T1000 (cell line): ENCODE measurements at regions not wholly inside any gene's neighbourhood (a gene's known extent, or its start where the extent isn't known, plus 50 kb on each side); places are given as distances from the start of the nearest gene placed in this dataset.

Source experiments
- DNase-seq: peaks from one replicate; lab custom pipeline; 2025; ENCODE audit warnings: mixed read lengths; lab: John Stamatoyannopoulos, UW

- DNase-seq, result no peak
These were observed 944.8 kb downstream of the DTWD2 start for GRCh38 chr5:118043531-118043930.

DNA sequence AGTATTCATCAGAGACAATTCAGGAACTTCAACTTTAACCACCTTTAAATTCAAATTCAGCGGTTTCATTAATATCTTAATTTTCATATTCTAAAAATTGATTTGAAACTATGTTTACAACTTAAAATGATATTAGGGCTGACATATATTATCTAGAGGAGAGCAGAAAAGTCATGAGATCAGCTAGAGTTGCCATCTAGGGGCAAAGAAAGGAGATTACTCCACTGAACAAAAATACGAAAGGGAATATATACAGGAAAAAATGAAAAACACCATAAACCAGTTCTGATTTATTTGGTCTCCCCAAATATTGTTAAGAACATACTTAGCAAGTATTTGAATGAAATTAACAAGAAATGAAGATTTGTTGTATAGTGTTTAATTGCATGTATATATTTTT, 946.3 kb downstream of the DTWD2 start:
- no peak for DNase-seq

DNA sequence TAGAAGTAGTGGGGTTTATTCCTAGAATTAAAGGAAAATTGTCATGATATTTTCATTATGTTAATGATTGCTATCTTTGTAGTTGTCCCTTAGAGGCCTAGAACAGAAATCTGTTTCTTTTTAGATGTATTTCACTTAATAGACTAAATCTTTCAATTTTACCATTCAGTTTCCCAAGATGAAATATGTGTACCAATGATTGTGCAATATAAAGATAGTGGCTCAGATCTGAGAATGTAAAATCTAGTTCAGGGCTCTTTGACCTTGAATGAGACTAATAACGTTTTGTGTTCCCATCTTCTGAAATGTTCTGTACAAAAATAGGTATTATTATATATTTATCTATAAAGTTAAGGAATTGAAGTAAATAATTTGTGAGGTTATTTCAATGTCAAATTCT, 947.9 kb downstream of the DTWD2 start:
- no peak for DNase-seq

GRCh38 chr5:118033686-118034338, 954.5 kb downstream of the DTWD2 start:
- DNase-seq, result no peak

DNA sequence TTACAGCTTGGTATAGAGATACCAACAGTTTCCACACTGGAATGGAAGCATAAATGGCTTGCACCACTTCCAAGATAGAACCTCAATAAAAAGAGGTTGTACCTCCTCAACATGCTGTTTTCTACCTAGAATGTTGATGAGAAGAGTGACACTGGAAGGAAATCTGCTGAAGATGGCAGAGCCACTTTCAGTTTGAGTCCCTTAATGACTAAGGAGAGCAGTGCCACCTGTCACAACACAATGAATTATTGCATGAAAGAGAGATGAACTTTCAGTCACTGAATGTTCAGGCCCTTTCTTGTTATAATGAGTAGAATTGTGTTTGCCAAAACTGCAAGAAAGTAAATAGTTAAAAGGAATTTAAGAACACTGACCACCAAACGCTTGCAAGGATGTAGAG, 958.5 kb downstream of the DTWD2 start:
- DNase-seq, result no peak

DNA sequence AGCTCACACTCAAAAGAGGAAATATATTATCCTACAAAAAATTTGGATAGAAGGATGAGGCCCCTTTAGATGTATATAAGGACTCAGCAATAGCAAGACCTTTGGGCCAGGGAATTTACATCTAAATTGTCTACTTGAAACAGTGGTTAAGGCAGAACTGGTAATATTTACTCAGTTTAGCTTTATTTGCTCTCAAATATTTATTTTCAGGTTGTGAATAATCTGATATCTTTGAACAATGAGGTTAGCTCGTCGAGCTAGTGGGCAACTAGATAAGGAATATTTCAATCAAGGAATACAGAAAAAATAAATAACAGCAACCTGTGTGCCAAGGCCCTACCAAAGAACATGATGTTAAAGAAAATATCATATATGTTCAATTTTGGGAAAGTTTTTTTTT, 966.3 kb downstream of the DTWD2 start:
- no peak for DNase-seq

DNA sequence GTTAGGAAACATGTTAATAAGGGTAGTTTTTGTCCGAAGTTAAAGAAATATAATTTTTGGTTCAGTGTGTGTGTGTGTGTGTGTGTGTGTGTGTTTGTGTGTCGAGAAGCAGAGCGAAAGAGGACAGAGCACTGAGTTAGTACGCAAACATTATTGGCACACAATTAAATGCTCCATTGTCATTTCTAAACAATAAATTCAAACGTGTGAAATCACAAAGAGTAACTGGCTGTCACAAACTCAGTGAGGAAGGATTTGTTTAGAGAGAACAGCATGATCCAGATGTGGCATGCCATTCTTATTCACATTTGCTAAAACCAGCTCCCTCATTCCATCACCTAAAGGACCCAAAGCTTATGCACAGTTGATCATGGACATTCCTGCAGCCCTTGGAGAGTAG, 970.8 kb downstream of the DTWD2 start:
- DNase-seq, result no peak

DNA sequence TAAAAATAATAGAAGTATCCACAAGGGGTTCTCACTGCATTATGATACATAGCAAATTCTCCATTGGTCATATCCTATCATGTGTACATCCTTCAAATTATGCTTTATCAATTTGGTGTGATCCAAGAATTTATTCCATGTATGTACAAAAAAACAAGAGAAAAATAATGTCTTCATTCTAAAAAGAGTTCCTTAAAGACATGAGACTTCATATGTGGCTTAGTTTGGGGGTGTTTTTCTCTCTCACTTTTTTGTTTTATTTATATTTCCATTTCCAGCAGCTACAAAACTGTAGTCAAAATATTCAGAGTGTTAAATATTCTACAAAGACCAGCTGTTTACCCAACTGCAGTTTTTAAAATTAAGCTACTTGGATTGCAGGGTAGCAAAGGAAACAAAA, 972.0 kb downstream of the DTWD2 start:
- no peak for DNase-seq

DNA sequence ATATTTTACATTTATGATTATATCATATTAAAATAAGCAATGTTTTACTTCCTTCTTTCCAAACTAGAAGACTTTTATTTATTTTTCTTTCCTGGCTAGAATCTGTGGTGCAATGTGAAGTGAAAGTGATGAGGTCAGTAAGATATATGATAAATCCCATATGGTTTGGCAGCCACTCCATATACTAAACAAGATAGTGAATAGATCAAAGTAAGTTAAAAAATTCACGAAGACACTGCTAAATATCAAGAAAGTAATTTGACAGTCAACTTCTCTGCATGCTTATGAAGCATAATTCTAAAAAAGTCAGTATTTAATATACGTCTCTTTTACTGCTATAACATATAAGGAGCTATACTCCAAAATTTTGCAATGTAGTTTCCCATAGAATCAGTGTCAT, 972.8 kb downstream of the DTWD2 start:
- DNase-seq, result no peak

- no peak for DNase-seq
These were observed 978.5 kb downstream of the DTWD2 start for GRCh38 chr5:118009741-118010297.

- no peak for DNase-seq
These were observed 979.6 kb downstream of the DTWD2 start for GRCh38 chr5:118008779-118009178.

DNA sequence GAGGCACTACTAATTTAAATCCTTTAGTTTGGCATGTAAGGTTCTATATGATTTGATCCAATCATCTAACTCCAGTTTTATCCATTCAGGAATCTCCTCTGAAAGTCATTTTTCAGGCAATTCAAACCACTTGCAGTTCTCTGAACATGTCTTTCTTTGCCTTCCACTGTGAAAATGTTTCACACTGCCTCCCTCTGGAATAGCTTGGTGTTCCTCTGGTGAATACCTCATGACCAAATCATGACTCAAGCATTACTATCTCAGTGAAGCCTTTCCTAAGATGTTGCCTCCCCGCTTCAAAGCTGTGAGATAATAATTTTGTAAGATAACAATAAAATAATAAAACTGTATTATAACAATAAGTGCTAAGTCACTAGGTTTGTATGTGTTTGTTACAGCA, 981.1 kb downstream of the DTWD2 start:
- DNase-seq, result no peak

GRCh38 chr5:118006219-118006618, 982.1 kb downstream of the DTWD2 start:
- no peak for DNase-seq

DNA sequence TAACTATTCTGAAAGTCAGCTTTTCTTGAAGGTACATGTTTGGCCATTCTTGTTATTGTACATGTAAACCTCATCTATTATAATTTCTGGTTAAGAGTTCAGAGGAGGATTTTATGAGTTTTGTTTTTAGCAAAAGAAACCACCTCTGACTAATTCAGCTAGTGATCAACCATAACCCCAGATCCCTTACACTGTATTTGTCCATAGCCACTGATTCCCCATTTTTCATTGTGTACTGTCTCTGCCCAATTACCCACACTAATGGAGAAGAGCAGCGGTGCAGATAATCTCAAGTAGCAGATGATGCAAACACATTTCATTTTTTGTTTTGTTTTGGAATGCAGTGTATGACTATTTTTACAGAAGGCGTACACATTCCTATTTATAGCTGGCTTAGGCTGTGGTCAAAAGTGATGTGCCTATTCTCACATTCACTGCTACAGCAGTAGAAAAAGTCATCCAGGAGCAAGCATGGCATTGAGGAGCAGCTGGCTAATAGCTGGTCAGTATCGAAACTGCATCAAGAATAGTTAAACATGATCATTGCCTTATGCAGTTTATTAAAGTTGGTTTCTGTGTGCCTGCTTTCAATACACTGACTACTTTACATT, 988.3 kb downstream of the DTWD2 start:
- no peak for DNase-seq

DNA sequence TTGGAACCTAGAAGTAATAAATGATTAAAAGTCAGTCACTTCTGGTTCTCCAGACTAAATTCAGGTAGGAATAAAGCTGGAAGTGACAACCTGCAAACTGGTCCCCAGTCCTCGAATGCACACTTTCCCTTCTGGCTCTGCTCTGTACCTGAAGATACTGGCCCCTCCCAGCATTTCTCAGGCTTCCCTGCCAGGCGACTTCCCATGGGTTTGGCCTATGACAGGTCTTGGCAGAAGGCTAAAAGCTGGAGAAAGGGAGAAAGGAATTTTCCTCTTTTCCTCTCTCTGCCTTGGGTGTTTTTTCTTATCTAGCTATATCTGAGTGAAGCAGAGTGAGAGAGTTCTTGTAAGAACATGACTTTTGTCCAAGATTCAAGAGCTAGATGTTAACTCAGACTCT, 1005.7 kb downstream of the DTWD2 start:
- no peak for DNase-seq

DNA sequence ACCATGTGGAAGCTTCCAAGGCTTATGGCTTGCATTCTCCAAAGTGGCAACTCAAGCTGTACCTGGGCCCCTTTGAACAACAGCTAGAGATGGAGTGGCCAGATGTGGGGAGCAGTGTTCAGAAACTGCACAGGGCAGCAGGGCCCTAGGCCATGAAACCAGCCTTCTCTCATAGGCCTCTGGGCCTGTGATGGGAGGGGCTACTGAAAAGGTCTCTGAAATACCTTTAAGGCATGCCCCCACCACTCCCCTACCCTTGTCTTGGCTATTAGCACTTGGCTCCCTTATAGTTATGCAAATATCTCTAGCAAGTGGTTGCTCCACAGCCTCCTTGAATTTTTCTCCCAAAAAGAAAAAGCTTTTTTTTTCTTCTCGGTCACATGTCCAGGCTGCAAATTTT, 1014.6 kb downstream of the DTWD2 start:
- no peak for DNase-seq

DNA sequence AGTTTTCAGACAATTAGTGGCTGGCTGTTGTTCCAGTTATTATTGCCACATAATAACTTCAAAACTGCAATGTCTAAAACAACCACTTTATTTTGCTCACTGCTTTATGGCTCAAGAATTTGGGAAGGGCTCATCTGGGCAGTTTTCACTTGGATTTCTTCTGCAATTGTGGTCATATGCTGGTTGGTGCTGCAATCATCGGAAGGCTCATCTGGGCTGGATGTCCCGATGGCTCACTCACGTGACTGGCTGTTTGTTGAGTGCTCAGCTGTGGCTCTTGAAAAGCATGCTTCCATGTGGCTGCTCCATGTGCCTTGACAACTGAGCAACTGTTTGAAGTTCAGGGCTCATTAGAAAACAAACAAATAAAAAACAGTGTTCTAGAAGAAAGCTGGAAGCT, 1032.5 kb downstream of the DTWD2 start:
- DNase-seq, result no peak

GRCh38 chr5:117954331-117954730, 1034.0 kb downstream of the DTWD2 start:
- DNase-seq, result no peak

GRCh38 chr5:117953272-117953671, 1035.1 kb downstream of the DTWD2 start:
- no peak for DNase-seq

DNA sequence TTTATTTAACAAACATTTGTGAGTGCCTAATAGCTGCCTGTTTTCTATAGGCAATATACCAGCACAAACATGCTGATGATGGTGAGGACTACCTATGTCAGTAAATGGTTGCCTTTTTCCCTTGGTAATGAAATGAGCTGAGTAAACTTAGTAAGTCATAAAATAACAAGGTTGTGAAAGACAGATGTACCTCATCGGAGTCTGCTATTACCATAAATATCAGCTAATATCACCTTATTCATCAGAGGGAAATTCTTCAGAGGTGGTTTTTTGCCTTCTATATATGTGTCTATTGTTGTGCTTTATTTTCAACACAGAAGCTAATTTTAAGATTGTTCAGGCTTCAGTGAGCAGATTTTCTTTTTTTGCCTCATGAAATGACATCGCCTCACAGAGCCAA, 1040.5 kb downstream of the DTWD2 start:
- no peak for DNase-seq

DNA sequence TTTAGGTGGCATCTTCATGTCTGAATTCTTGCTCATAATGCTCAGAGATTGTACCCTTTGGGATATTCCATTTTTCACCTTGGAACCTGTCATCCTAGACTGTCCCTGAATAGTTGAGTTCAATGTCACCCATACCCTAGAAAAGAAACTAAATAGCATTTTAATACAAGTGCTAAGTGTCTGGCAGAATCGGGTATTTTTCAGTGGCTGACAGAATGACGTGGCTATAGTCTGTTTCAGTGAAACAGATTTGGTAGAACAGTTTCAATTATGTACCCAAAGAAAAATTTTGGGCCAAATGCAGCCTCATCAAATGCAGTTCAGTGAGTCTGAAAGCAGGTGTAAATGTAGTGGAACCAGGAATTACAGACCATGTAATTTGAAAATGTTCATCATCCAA, 1041.2 kb downstream of the DTWD2 start:
- DNase-seq, result no peak

DNA sequence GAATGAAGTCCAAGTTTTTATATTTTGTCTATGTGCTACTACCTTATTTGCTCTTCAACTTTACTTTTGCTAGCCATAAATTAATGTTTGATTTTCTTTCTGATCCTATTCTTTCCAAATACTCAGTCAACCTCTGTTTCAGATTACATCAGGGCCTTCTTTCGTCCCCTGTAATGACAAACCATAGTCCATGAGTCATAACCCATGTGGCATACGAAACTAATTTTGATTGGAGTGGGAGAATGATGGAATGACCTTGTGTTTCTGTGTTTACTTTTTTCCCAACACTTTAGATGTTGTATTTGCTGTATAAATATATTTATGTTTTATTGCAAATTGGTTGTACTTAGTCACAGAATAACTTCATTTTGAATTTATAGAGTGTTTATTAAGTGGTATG, 1043.1 kb downstream of the DTWD2 start:
- DNase-seq, result no peak

DNA sequence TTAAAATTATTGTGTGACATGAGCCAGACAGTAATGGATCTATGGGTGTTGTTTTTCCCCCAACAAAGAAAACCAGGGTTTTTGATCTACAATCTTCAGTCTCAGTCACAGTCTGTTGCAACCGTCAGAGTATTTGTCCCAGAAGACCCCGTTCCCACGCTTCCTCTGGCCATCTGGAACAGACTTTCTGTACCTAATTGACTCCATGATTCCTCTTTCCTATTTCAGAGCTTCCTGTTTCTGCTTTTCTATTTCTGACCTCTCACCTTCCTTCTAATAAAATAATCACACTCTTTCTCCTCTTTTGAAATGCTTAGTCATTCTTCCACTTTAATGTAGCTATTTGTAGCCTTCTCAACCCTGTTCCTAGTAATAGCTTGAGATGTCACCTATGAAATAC, 1044.8 kb downstream of the DTWD2 start:
- DNase-seq, result no peak
